ENCODE measurements at regions not wholly inside any gene's neighbourhood (a gene's known extent, or its start where the extent isn't known, plus 50 kb on each side); places are given as distances from the start of the nearest gene placed in this dataset.

GRCh38 chr13:22937241-22937640, 243.5 kb upstream of the SGCG start (continued):
- TF ChIP-seq SP4 (IDR thresholded peaks at IDR 0.05; ENCODE audit: low read length) (no peak), TEAD4 (IDR thresholded peaks at IDR 0.05; ENCODE audit: low read depth, low read length) (no peak), BCL11A (IDR thresholded peaks at IDR 0.05; ENCODE audit: low read depth in 2 of 2, low read length in 2 of 2) (no peak), TBP (IDR thresholded peaks at IDR 0.05; ENCODE audit: low read depth, low read length) (no peak), CREB1 (IDR thresholded peaks at IDR 0.05) (no peak), CHD2 (IDR thresholded peaks at IDR 0.05; ENCODE audit: low read length) (no peak)
